ENCODE measurements at regions not wholly inside any gene's neighbourhood (a gene's known extent, or its start where the extent isn't known, plus 50 kb on each side); places are given as distances from the start of the nearest gene placed in this dataset.

- no peak for DNase-seq (ENCODE audit: low spot score)
Observed at GRCh38 chr9:106322706-106323245, 540.2 kb upstream of the ZNF462 start.

- DNase-seq (ENCODE audit: low spot score) = no peak
Observed at GRCh38 chr9:106324053-106324585, 538.8 kb upstream of the ZNF462 start.

GRCh38 chr9:106324591-106325280 lies 538.2 kb upstream of the ZNF462 start:
- no peak for DNase-seq (ENCODE audit: low spot score)

GRCh38 chr9:106326493-106326892 lies 536.5 kb upstream of the ZNF462 start:
- DNase-seq (ENCODE audit: low spot score) = no peak

- DNase-seq (ENCODE audit: low spot score) = no peak
Observed at GRCh38 chr9:106333481-106333880, 529.5 kb upstream of the ZNF462 start.

GRCh38 chr9:106334081-106334480 lies 528.9 kb upstream of the ZNF462 start:
- no peak for DNase-seq (ENCODE audit: low spot score)

GRCh38 chr9:106339882-106340281 lies 523.1 kb upstream of the ZNF462 start:
- DNase-seq (ENCODE audit: low spot score) = no peak

GRCh38 chr9:106350777-106351176 lies 512.2 kb upstream of the ZNF462 start:
- DNase-seq (ENCODE audit: low spot score) = no peak

GRCh38 chr9:106356924-106357323 lies 506.0 kb upstream of the ZNF462 start:
- DNase-seq (ENCODE audit: low spot score) = no peak

- no peak for DNase-seq (ENCODE audit: low spot score)
Observed at GRCh38 chr9:106358331-106358730, 504.6 kb upstream of the ZNF462 start.

GRCh38 chr9:106376689-106377088 lies 486.3 kb upstream of the ZNF462 start:
- no peak for DNase-seq (ENCODE audit: low spot score)

- DNase-seq (ENCODE audit: low spot score) = no peak
Observed at GRCh38 chr9:106383072-106383471, 479.9 kb upstream of the ZNF462 start.

- DNase-seq (ENCODE audit: low spot score) = no peak
Observed at GRCh38 chr9:106387965-106388364, 475.0 kb upstream of the ZNF462 start.

- no peak for DNase-seq (ENCODE audit: low spot score)
Observed at GRCh38 chr9:106393226-106393625, 469.7 kb upstream of the ZNF462 start.

GRCh38 chr9:106400170-106400569 lies 462.8 kb upstream of the ZNF462 start:
- no peak for DNase-seq (ENCODE audit: low spot score)

- DNase-seq (ENCODE audit: low spot score) = no peak
Observed at GRCh38 chr9:106400950-106401349, 462.0 kb upstream of the ZNF462 start.

GRCh38 chr9:106403081-106403480 lies 459.9 kb upstream of the ZNF462 start:
- DNase-seq (ENCODE audit: low spot score) = no peak

GRCh38 chr9:106404137-106404536 lies 458.8 kb upstream of the ZNF462 start:
- DNase-seq (ENCODE audit: low spot score) = no peak

GRCh38 chr9:106405871-106406435 lies 457.0 kb upstream of the ZNF462 start:
- DNase-seq (ENCODE audit: low spot score) = no peak

GRCh38 chr9:106414042-106414441 lies 448.9 kb upstream of the ZNF462 start:
- no peak for DNase-seq (ENCODE audit: low spot score)

GRCh38 chr9:106417685-106418084 lies 445.3 kb upstream of the ZNF462 start:
- DNase-seq (ENCODE audit: low spot score) = no peak

GRCh38 chr9:106419829-106420228 lies 443.1 kb upstream of the ZNF462 start:
- DNase-seq (ENCODE audit: low spot score) = no peak

GRCh38 chr9:106420511-106420944 lies 442.4 kb upstream of the ZNF462 start:
- DNase-seq (ENCODE audit: low spot score) = no peak
